ENCODE measurements at regions not wholly inside any gene's neighbourhood (a gene's known extent, or its start where the extent isn't known, plus 50 kb on each side); places are given as distances from the start of the nearest gene placed in this dataset.

DNA sequence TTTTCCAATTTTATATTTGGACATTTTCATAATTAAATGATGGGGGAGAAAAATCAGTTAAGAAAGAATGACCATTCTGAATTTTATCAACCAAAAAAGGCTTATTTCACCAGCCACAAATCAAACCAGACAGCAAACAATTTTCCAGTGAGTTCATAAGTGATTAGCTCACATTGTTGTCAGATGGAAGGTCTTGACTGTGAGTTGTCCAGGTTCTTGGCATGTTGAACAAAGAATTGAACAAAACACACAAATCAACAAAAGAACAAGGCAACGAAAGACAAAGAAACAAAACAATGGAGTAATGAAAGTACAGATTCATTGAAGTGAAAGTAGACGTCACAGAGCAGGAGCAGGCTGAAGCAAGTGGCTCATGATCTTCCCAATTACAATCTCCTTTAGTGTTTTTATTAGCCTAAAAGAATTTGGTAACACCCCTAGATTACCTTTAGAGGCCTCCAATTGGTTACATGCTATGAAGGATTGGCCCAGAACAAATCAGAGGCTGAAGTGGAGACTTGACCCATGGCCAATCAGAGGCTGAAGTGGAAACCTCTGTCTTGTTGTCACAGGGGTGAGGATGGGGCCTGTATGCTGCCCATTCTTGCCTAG, 248.7 kb downstream of the NEBL start:
- Mint-ChIP-seq H3K4me1 (ENCODE audit: low read depth) (no peaks in the 10 kb centered on the region), H3K9me3 (ENCODE audit: insufficient read depth) (peaks cover 10% of the 10 kb centered on the region), H3K4me3 (no peak overlapping the region), H3K36me3 (ENCODE audit: low read depth) (no peaks in the 10 kb centered on the region), H3K27me3 (ENCODE audit: low read depth) (no peaks in the 10 kb centered on the region), H3K27ac (no peak overlapping the region)
- POLR2A ChIA-PET = no interaction called here
- no peak for DNase-seq
- CTCF ChIA-PET = no interaction called here
- ATAC-seq = no peak

DNA sequence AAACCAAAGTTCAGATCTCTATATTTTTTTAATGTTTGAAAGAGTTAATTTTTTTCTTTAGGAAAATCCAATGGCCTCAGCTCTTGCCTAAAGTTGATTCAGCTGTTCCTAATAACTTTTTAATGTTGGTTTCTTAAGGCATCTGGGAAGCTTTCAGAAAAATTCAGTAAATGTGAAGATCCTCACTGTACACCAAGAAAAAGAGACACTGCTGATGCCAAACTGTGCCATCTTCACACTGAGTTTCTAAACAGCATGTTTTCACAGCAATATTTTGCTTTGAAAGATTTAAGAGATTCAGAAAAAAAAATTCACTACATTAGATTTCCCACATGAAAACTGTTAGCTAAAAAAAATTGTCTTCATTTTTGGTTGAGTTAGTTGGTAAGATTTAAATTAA, 249.4 kb downstream of the NEBL start:
- ChIA-PET CTCF (no interaction called here), POLR2A (no interaction called here)

DNA sequence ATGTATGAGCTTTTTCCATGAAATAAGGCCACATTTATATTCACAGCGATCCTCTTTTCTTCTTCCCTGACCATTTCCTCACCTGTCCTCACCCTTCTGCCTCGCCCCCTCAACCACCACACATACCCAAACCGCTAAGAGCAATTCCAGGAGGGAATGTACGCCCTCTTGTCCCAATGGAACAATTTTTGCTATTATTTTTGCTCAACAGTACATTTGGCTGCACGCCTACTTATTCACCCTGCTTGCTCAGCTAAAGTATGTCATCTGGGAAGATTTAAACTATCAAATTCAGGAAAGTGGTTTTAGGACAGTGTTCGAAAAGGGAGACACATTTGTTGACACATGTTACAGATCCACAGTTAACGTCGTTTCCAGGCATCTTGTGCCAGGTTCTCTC, 252.7 kb downstream of the NEBL start:
- DNase-seq (no peak), ATAC-seq (no peak)
- no peaks in the 10 kb centered on the region for H3K27me3 Mint-ChIP-seq (ENCODE audit: low read depth)
- no peaks in the 10 kb centered on the region for H3K36me3 Mint-ChIP-seq (ENCODE audit: low read depth)
- H3K4me1 Mint-ChIP-seq (ENCODE audit: low read depth) = no peaks in the 10 kb centered on the region
- peaks cover 5% of the 10 kb centered on the region for H3K9me3 Mint-ChIP-seq (ENCODE audit: insufficient read depth)
- H3K4me3 Mint-ChIP-seq = no peak overlapping the region
- ChIA-PET CTCF (no interaction called here), POLR2A (no interaction called here)
- H3K27ac Mint-ChIP-seq = no peak overlapping the region

More for the DNA sequence above, 249.4 kb downstream of the NEBL start:
- no peaks in the 10 kb centered on the region for H3K4me1 Mint-ChIP-seq (ENCODE audit: low read depth)
- no peaks in the 10 kb centered on the region for H3K27me3 Mint-ChIP-seq (ENCODE audit: low read depth)
- no peak for DNase-seq
- H3K27ac Mint-ChIP-seq = no peak overlapping the region
- peaks cover 10% of the 10 kb centered on the region for H3K9me3 Mint-ChIP-seq (ENCODE audit: insufficient read depth)
- no peaks in the 10 kb centered on the region for H3K36me3 Mint-ChIP-seq (ENCODE audit: low read depth)
- H3K4me3 Mint-ChIP-seq = no peak overlapping the region
- no peak for ATAC-seq

DNA sequence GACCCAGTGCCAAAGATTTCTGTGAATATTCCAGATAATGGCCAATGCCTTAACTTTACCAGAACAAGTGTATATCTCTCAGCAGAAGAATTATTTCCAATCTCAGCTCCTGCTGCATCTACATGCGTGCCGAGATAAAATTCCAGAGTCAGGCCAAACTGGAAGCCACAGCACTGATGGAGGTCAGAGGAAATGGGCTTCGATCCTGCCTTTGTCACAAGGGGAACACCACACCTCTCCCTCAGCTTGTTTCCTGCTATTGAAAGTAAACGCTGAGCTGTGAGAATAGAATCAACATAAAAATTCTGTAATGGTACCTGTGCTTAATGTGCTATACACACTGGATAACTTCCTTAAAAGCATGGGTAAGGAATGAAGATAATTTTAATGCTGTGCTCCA, 255.5 kb downstream of the NEBL start:
- DNase-seq = no peak
- Mint-ChIP-seq H3K27ac (no peak overlapping the region), H3K27me3 (ENCODE audit: low read depth) (no peaks in the 10 kb centered on the region), H3K4me1 (ENCODE audit: low read depth) (no peaks in the 10 kb centered on the region), H3K9me3 (ENCODE audit: insufficient read depth) (peaks cover 5% of the 10 kb centered on the region), H3K36me3 (ENCODE audit: low read depth) (no peaks in the 10 kb centered on the region), H3K4me3 (no peak overlapping the region)
- POLR2A ChIA-PET = no interaction called here
- ATAC-seq = no peak
- CTCF ChIA-PET = no interaction called here

DNA sequence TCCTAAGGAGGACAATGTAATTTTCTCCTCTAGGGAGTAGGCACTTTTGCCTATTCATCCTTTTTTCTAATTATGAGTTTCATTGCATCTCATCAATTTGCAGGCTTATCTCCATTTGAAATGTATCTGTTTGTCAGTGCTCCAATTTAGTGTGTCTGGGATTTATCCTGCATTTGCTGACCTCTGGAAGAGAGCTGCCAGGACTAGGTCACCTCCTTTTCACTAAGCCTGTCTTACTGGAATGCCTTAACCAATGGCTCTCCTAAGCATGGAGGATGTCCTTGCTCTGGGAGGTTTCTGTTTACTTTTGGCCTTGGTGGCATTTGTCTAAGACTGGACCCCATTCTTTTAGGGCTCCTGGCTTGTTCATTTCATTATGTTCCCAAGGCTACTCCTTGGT, 261.5 kb downstream of the NEBL start:
- ATAC-seq (no peak), DNase-seq (no peak)
- Mint-ChIP-seq H3K4me3 (no peak overlapping the region), H3K27ac (no peak overlapping the region), H3K4me1 (ENCODE audit: low read depth) (no peaks in the 10 kb centered on the region), H3K9me3 (ENCODE audit: insufficient read depth) (no peaks in the 10 kb centered on the region), H3K36me3 (ENCODE audit: low read depth) (no peaks in the 10 kb centered on the region), H3K27me3 (ENCODE audit: low read depth) (no peaks in the 10 kb centered on the region)
- CTCF ChIA-PET = no interaction called here
- POLR2A ChIA-PET = no interaction called here

DNA sequence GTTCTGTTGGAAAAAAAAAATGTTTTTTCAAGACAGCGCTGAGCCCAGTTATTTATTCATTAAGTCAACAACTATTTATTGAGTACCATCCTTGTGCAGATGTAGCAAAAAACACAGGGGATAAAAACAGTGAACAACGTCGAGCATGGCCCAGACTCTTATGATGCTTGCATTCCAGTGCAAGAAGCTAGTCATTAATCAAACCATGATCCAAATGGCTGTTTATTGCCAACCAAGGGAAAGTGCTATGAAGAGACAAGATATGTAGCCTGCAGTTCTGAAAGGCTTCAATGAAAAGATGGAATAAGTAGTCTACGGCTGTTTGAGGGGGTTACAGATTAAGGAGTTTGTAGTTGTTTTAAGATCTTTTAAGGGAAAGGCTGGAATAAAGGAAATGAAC, 262.3 kb downstream of the NEBL start:
- Mint-ChIP-seq H3K4me3 (no peak overlapping the region), H3K27ac (no peak overlapping the region), H3K27me3 (ENCODE audit: low read depth) (no peaks in the 10 kb centered on the region), H3K4me1 (ENCODE audit: low read depth) (no peaks in the 10 kb centered on the region), H3K36me3 (ENCODE audit: low read depth) (no peaks in the 10 kb centered on the region), H3K9me3 (ENCODE audit: insufficient read depth) (no peaks in the 10 kb centered on the region)
- ATAC-seq = no peak
- POLR2A ChIA-PET = no interaction called here
- CTCF ChIA-PET = no interaction called here
- no peak for DNase-seq

DNA sequence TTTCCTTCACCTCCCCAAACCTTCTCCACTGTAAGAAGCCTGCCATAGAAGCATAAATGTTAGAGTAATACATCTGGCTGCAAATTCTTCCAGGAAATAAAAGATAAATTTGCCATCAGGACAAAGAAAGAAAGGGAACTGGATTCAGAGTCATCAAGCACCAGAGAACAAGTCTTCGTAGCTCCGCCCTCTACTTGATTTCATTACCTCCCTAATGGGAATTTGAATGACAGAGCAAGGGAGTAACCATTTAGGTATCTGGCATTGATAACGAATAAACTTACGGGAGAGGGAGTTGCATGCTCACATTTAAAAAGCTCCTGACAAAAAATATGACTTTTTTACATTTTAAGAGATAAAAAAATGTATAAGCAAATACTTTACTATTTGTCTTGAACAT, 263.4 kb downstream of the NEBL start:
- POLR2A ChIA-PET = no interaction called here
- Mint-ChIP-seq H3K4me3 (no peak overlapping the region), H3K27me3 (ENCODE audit: low read depth) (no peaks in the 10 kb centered on the region), H3K9me3 (ENCODE audit: insufficient read depth) (no peaks in the 10 kb centered on the region), H3K36me3 (ENCODE audit: low read depth) (no peaks in the 10 kb centered on the region), H3K4me1 (ENCODE audit: low read depth) (no peaks in the 10 kb centered on the region), H3K27ac (no peak overlapping the region)
- CTCF ChIA-PET = no interaction called here
- ATAC-seq = no peak
- no peak for DNase-seq

DNA sequence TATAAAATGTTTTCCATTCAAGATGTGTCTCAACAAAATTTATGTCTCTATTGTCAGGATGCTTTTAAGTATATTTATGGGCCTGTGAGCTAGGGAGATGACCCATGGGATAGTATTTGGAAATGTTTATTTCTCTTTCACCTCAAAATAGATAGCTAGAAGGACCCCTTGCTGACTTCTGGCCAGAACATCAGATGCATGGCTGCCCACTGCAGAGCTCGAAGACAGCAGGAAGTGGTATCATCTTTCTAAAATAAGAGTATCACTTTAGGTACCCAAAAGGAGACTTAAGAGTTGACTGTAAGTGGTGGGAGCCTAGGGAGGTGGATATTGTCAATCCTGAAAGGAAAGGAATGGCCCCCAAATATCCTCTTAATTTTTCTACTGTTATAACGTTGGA, 264.4 kb downstream of the NEBL start:
- POLR2A ChIA-PET = no interaction called here
- H3K4me1 Mint-ChIP-seq (ENCODE audit: low read depth) = no peaks in the 10 kb centered on the region
- ATAC-seq (no peak), DNase-seq (no peak)
- CTCF ChIA-PET = no interaction called here
- no peaks in the 10 kb centered on the region for H3K27me3 Mint-ChIP-seq (ENCODE audit: low read depth)
- no peaks in the 10 kb centered on the region for H3K9me3 Mint-ChIP-seq (ENCODE audit: insufficient read depth)
- H3K4me3 Mint-ChIP-seq = no peak overlapping the region
- H3K36me3 Mint-ChIP-seq (ENCODE audit: low read depth) = no peaks in the 10 kb centered on the region
- H3K27ac Mint-ChIP-seq = no peak overlapping the region

DNA sequence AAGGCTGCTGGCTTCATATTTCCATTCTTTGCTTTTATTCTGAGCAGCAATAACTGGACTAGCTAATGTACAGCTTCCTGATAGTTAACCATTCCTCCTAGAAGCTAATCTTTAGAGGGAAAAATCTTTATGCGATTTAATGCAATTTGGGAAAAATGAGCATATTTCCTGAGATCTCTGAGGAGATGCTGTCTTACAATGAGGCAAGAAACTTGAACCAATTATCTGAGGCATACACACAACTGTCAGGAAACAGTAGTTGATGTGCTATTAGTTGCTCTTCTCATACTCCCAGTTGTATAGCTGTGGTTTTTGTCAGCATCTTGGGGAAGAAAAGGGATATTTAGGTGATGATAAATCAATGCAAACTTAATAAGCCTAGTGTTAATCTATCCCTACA, 265.9 kb downstream of the NEBL start:
- Mint-ChIP-seq H3K9me3 (ENCODE audit: insufficient read depth) (no peaks in the 10 kb centered on the region), H3K4me1 (ENCODE audit: low read depth) (no peaks in the 10 kb centered on the region), H3K4me3 (no peak overlapping the region), H3K36me3 (ENCODE audit: low read depth) (no peaks in the 10 kb centered on the region), H3K27ac (no peak overlapping the region), H3K27me3 (ENCODE audit: low read depth) (no peaks in the 10 kb centered on the region)
- ChIA-PET CTCF (no interaction called here), POLR2A (no interaction called here)
- no peak for DNase-seq
- ATAC-seq = no peak

DNA sequence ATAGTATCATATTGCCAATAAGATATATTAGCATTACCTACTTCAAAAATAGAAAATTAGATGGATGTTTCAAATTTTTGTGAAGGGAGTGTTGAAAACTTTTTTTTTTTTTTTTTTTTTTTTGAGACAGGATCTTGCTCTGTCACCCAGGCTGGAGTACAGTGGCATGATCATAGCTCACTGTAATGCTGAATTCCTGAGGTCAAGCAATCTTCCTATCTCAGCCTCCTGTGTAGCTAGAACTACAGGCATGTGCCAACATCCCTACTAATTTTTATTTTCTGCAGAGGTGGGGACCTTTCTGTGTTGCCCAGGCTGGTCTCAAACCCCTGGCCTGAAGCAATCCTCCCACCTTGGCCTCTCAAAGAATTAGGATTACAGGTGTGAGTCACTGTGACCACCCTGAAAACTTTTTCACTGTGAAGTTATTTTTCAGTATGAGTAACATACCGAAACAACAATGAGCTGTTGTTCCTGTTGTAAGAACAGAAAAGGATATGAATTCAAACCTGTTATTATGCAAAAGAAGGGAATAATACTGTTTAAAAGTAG, 266.9 kb downstream of the NEBL start:
- H3K4me3 Mint-ChIP-seq = no peak overlapping the region
- no peaks in the 10 kb centered on the region for H3K4me1 Mint-ChIP-seq (ENCODE audit: low read depth)
- POLR2A ChIA-PET = no interaction called here
- DNase-seq (no peak), ATAC-seq (no peak)
- no peaks in the 10 kb centered on the region for H3K9me3 Mint-ChIP-seq (ENCODE audit: insufficient read depth)
- H3K36me3 Mint-ChIP-seq (ENCODE audit: low read depth) = no peaks in the 10 kb centered on the region
- no peaks in the 10 kb centered on the region for H3K27me3 Mint-ChIP-seq (ENCODE audit: low read depth)
- no peak overlapping the region for H3K27ac Mint-ChIP-seq
- CTCF ChIA-PET = no interaction called here

DNA sequence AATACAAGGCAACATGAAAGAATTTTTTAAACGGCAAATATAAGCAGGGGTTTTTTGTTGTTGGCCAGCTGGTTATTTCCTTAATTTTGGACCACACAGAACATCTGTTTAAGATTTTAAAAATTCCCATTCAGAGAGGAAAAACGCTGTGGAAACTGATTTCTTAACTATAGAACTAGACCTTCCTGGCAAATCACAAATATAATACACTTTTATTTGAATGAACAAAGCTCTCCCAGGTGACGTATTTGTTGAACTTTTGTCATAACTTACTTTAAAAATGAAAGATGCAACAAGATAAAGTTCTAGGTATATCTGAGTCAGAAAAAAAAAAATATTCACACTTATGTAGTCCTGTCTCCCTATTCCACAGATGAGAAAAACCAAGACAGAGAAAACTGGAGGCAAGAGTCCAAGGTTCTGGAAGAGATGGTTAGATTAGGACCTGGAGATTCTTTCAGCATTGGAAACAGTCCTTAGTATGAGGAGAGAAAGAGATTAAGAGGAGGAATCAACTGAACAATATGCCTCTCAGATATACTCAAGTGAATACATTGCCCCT, 269.1 kb downstream of the NEBL start:
- Mint-ChIP-seq H3K36me3 (ENCODE audit: low read depth) (no peaks in the 10 kb centered on the region), H3K27ac (no peak overlapping the region), H3K9me3 (ENCODE audit: insufficient read depth) (no peaks in the 10 kb centered on the region), H3K4me3 (no peak overlapping the region), H3K4me1 (ENCODE audit: low read depth) (no peaks in the 10 kb centered on the region), H3K27me3 (ENCODE audit: low read depth) (no peaks in the 10 kb centered on the region)
- ChIA-PET CTCF (no interaction called here), POLR2A (no interaction called here)
- no peak for ATAC-seq
- no peak for DNase-seq

DNA sequence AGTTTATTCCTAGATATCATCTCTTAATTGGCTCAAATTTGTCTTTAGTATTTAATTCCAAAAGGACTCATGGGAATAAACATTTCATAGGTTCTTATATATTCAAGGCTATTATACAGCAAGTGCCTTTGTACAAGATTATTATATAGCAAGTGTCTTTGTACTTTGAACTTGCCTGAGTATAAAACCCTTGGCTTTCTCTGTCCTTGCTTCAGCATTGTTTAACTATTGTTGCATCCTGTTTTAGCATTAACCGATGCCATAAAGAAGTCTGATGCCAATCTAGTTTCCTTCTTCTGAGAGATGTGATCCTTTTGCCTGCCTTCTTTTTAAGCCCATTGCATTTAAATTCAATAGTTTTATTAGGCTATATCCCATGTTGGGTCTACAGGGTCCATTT, 270.0 kb downstream of the NEBL start:
- Mint-ChIP-seq H3K9me3 (ENCODE audit: insufficient read depth) (no peaks in the 10 kb centered on the region), H3K27me3 (ENCODE audit: low read depth) (no peaks in the 10 kb centered on the region), H3K27ac (no peak overlapping the region), H3K36me3 (ENCODE audit: low read depth) (no peaks in the 10 kb centered on the region), H3K4me3 (no peak overlapping the region), H3K4me1 (ENCODE audit: low read depth) (no peaks in the 10 kb centered on the region)
- CTCF ChIA-PET = no interaction called here
- DNase-seq = no peak
- ATAC-seq = no peak
- POLR2A ChIA-PET = no interaction called here

DNA sequence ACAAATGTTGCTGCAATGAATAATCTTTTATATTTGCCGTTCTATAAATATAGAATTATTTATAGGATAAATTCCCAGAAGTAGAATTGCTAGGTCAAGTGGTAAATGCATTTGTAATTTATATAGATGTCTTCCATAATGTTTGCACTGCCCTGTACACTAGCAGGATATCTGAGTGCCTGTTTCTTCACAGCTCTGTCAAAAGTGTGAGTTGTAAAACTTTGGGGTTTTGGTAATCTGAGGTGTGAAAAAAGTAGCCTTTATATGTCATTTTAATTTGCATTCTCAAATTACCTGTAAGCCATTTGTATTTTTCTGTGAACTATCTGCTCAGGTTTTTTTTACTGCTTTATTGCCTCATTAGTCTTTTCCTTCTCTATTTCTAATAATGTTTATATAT, 271.2 kb downstream of the NEBL start:
- POLR2A ChIA-PET = no interaction called here
- Mint-ChIP-seq H3K27me3 (ENCODE audit: low read depth) (no peaks in the 10 kb centered on the region), H3K4me1 (ENCODE audit: low read depth) (no peaks in the 10 kb centered on the region), H3K4me3 (no peak overlapping the region), H3K27ac (no peak overlapping the region), H3K9me3 (ENCODE audit: insufficient read depth) (no peaks in the 10 kb centered on the region), H3K36me3 (ENCODE audit: low read depth) (no peaks in the 10 kb centered on the region)
- ATAC-seq = no peak
- no peak for DNase-seq
- CTCF ChIA-PET = no interaction called here

Measured in activated CD8-positive, alpha-beta T cell treated with anti-CD3 and anti-CD28 coated beads, Interleukin-2, amount 10 ng/mL, durations not matched to agents 7 days and 5 days (primary cell).